H1 (cell line): ENCODE measurements at regions not wholly inside any gene's neighbourhood (a gene's known extent, or its start where the extent isn't known, plus 50 kb on each side); places are given as distances from the start of the nearest gene placed in this dataset.

ENCODE experiments used
- TCF12 ChIP-seq: IDR thresholded peaks from 2 replicates; pipeline ENCODE4 v1.6.1; 2011; ENCODE audit warnings: low read depth, mild to moderate bottlenecking, low read length
- TF ChIP-seq, protein P1 (sequence below): fragments of 300-600 bp; sonication (generic); IDR thresholded peaks from 2 replicates; pipeline ENCODE4 v1.7.1; 2012; ENCODE audit warnings: low read length, moderate library complexity, mild to moderate bottlenecking, inconsistent platforms; ENCODE audit not compliant: insufficient replicate concordance

DNA sequence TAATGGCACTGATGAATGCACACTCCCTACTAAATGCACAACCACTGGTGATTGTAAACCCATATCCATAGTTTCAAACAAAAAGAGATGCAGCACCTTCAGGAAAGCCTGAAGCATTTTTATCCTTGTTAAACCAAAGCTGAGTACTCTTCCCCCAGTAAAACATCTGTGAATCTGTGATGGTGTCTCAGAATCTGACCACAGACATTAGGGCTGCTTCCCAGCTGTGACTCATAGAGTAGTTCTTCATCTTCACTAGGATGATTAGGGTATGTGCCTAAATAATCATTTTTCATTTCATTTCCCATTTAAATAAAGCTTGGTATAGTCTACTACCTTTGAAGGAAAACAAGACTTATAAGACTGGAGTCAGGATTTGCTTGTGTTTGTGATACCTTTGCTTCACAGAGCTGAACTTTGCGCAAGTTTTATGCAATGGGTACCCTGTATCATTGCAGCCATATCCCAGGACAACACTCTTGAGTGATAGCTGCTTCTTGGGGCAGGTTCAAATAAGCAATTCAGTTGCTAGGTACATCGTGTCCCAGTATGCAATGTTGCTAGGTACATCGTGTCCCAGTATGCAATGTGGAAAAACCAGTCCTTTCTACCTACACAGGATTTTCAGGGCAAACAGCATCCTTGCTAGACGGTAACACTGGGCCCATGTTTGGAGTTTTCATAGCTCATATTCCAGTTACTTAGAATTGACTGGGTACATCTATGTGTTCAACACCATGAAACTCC is 277.1 kb downstream of the IRS2 start (continued):
- TF ChIP-seq, protein P1, sequence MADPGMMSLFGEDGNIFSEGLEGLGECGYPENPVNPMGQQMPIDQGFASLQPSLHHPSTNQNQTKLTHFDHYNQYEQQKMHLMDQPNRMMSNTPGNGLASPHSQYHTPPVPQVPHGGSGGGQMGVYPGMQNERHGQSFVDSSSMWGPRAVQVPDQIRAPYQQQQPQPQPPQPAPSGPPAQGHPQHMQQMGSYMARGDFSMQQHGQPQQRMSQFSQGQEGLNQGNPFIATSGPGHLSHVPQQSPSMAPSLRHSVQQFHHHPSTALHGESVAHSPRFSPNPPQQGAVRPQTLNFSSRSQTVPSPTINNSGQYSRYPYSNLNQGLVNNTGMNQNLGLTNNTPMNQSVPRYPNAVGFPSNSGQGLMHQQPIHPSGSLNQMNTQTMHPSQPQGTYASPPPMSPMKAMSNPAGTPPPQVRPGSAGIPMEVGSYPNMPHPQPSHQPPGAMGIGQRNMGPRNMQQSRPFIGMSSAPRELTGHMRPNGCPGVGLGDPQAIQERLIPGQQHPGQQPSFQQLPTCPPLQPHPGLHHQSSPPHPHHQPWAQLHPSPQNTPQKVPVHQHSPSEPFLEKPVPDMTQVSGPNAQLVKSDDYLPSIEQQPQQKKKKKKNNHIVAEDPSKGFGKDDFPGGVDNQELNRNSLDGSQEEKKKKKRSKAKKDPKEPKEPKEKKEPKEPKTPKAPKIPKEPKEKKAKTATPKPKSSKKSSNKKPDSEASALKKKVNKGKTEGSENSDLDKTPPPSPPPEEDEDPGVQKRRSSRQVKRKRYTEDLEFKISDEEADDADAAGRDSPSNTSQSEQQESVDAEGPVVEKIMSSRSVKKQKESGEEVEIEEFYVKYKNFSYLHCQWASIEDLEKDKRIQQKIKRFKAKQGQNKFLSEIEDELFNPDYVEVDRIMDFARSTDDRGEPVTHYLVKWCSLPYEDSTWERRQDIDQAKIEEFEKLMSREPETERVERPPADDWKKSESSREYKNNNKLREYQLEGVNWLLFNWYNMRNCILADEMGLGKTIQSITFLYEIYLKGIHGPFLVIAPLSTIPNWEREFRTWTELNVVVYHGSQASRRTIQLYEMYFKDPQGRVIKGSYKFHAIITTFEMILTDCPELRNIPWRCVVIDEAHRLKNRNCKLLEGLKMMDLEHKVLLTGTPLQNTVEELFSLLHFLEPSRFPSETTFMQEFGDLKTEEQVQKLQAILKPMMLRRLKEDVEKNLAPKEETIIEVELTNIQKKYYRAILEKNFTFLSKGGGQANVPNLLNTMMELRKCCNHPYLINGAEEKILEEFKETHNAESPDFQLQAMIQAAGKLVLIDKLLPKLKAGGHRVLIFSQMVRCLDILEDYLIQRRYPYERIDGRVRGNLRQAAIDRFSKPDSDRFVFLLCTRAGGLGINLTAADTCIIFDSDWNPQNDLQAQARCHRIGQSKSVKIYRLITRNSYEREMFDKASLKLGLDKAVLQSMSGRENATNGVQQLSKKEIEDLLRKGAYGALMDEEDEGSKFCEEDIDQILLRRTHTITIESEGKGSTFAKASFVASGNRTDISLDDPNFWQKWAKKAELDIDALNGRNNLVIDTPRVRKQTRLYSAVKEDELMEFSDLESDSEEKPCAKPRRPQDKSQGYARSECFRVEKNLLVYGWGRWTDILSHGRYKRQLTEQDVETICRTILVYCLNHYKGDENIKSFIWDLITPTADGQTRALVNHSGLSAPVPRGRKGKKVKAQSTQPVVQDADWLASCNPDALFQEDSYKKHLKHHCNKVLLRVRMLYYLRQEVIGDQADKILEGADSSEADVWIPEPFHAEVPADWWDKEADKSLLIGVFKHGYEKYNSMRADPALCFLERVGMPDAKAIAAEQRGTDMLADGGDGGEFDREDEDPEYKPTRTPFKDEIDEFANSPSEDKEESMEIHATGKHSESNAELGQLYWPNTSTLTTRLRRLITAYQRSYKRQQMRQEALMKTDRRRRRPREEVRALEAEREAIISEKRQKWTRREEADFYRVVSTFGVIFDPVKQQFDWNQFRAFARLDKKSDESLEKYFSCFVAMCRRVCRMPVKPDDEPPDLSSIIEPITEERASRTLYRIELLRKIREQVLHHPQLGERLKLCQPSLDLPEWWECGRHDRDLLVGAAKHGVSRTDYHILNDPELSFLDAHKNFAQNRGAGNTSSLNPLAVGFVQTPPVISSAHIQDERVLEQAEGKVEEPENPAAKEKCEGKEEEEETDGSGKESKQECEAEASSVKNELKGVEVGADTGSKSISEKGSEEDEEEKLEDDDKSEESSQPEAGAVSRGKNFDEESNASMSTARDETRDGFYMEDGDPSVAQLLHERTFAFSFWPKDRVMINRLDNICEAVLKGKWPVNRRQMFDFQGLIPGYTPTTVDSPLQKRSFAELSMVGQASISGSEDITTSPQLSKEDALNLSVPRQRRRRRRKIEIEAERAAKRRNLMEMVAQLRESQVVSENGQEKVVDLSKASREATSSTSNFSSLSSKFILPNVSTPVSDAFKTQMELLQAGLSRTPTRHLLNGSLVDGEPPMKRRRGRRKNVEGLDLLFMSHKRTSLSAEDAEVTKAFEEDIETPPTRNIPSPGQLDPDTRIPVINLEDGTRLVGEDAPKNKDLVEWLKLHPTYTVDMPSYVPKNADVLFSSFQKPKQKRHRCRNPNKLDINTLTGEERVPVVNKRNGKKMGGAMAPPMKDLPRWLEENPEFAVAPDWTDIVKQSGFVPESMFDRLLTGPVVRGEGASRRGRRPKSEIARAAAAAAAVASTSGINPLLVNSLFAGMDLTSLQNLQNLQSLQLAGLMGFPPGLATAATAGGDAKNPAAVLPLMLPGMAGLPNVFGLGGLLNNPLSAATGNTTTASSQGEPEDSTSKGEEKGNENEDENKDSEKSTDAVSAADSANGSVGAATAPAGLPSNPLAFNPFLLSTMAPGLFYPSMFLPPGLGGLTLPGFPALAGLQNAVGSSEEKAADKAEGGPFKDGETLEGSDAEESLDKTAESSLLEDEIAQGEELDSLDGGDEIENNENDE, result no peak
- no peak for TF ChIP-seq TCF12
- TF ChIP-seq, all 59 proteins: peak for 0
